ENCODE measurements at regions not wholly inside any gene's neighbourhood (a gene's known extent, or its start where the extent isn't known, plus 50 kb on each side); places are given as distances from the start of the nearest gene placed in this dataset.

- TF ChIP-seq, protein P1, sequence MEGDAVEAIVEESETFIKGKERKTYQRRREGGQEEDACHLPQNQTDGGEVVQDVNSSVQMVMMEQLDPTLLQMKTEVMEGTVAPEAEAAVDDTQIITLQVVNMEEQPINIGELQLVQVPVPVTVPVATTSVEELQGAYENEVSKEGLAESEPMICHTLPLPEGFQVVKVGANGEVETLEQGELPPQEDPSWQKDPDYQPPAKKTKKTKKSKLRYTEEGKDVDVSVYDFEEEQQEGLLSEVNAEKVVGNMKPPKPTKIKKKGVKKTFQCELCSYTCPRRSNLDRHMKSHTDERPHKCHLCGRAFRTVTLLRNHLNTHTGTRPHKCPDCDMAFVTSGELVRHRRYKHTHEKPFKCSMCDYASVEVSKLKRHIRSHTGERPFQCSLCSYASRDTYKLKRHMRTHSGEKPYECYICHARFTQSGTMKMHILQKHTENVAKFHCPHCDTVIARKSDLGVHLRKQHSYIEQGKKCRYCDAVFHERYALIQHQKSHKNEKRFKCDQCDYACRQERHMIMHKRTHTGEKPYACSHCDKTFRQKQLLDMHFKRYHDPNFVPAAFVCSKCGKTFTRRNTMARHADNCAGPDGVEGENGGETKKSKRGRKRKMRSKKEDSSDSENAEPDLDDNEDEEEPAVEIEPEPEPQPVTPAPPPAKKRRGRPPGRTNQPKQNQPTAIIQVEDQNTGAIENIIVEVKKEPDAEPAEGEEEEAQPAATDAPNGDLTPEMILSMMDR (IDR thresholded peaks at IDR 0.05), result no peak
- TF ChIP-seq POLR2A (IDR thresholded peaks at IDR 0.05), result no peak
Observed at GRCh38 chr13:50114961-50115360, 99.7 kb downstream of the KCNRG start.

All from heart left ventricle (tissue), 13 donors.